Skeletal muscle tissue (tissue), 3 donors: ENCODE measurements at regions not wholly inside any gene's neighbourhood (a gene's known extent, or its start where the extent isn't known, plus 50 kb on each side); places are given as distances from the start of the nearest gene placed in this dataset.

Experiments
- H3K27ac ChIP-seq: one replicate; pipeline ENCODE4 v1.7.0; 2013; ENCODE audit warnings: mild to moderate bottlenecking, low read depth, low read length, inconsistent platforms
- H3K27me3 ChIP-seq, 3 donors: one replicate each; pipeline ENCODE4 v1.7.0; 2013; ENCODE audit warnings: low read length in 3 of 3; ENCODE audit not compliant: control insufficient read depth in 3 of 3, insufficient read depth in 3 of 3
- H3K36me3 ChIP-seq, 3 donors: one replicate each; pipeline ENCODE4 v1.7.0; 2013; ENCODE audit warnings: low read length in 3 of 3; ENCODE audit not compliant: control insufficient read depth in 3 of 3, insufficient read depth in 3 of 3
- H3K4me1 ChIP-seq, 3 donors: one replicate each; pipeline ENCODE4 v1.7.0; 2013; ENCODE audit warnings: low read length in 3 of 3, mild to moderate bottlenecking in 3 of 3; ENCODE audit not compliant: control insufficient read depth in 3 of 3, insufficient read depth in 3 of 3
- H3K4me3 ChIP-seq, 3 donors: one replicate each; pipeline ENCODE4 v1.7.0; 2013; ENCODE audit warnings: low read length in 3 of 3
- H3K9ac ChIP-seq, 3 donors: one replicate each; pipeline ENCODE4 v1.7.0; 2013; ENCODE audit warnings: low read length in 3 of 3, mild to moderate bottlenecking in 3 of 3, moderate library complexity in 2 of 3, low read depth in 1 of 3
- H3K9me3 ChIP-seq, 3 donors: one replicate each; pipeline ENCODE4 v1.7.0; 2013; ENCODE audit warnings: low read length in 3 of 3; ENCODE audit not compliant: control insufficient read depth in 3 of 3
- donor health status: Osteomylitis.

DNA sequence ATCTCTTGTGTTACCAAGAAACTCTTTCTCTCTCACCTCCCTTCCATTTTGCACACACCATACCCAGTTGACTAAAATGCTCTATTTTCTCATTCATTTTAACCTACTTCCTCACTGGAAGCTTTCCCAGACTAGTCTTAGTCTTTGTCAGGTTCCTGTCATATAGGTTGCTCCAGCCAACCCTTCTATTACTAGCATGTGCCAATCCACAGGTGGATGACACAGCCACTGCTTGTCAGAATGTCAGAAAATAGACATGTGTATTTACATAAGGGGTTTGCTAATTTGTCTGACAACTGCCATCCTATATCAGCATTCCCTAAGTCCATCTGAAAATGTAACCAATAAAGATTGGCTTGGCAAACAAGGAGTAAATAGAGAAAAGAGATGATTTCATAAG is 239.2 kb upstream of the SMIM31 start:
- no peak overlapping the region for H3K4me3 ChIP-seq
- no peaks in the 10 kb centered on the region for H3K9me3 ChIP-seq
- no peaks in the 10 kb centered on the region for H3K36me3 ChIP-seq
- H3K27ac ChIP-seq = no peak overlapping the region
- no peaks in the 10 kb centered on the region for H3K27me3 ChIP-seq
- no peak overlapping the region for H3K9ac ChIP-seq
- H3K4me1 ChIP-seq = no peaks in the 10 kb centered on the region

DNA sequence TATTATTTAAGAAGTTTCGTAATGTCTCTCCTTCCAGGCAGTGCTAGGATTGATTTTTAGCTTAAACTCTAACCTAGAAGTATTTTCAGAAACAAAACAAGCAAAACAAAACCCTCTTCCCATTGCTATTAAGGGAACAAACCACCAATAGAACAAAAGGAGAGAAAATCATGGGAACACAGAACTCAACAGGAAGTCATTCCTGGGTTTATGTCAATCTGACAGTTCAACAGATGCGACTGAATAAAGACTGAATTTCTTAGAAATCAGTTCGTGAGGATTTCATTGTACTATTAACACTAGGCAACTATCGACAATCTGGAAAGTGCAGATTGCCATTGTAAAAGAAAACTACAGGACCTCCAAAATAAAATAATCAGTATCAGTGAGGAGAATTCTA is 229.1 kb upstream of the SMIM31 start:
- Histone ChIP-seq H3K27ac (no peak overlapping the region), H3K36me3 (no peaks in the 10 kb centered on the region), H3K9me3 (no peaks in the 10 kb centered on the region), H3K4me1 (no peaks in the 10 kb centered on the region), H3K27me3 (no peaks in the 10 kb centered on the region), H3K4me3 (no peak overlapping the region), H3K9ac (no peak overlapping the region)

DNA sequence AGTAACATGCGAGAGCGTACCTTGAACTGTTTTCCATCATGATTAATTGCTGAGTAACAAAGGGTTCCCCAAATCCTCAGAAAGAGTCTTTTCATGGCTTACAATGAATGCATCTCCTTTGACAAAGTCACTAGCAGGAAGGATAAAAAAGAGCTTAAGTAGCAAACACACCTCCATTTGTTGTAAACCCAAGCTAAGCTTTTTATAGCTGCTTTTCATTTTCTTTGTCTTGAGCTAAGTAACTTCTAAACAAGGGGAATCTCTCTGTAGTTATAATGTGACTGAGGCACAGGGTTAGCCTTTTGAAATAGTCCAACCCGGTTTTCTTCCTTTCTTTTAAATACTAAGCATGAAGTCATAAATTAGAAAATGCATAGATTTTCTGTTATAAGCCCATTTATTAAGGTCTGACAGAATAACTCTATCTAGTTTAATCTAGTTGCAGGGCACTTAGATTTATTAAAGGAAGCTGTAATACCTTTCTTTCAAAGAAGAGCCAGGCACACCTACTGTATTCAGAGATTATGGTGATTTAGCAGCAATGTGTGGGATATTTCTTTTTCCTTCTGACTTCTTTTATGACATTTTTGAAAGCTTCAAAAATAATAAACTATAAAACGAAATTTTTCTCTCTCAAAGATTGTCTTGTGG is 226.9 kb upstream of the SMIM31 start:
- H3K9me3 ChIP-seq = no peaks in the 10 kb centered on the region
- no peaks in the 10 kb centered on the region for H3K36me3 ChIP-seq
- no peaks in the 10 kb centered on the region for H3K27me3 ChIP-seq
- H3K27ac ChIP-seq = no peak overlapping the region
- no peak overlapping the region for H3K4me3 ChIP-seq
- H3K4me1 ChIP-seq = no peaks in the 10 kb centered on the region
- H3K9ac ChIP-seq = no peak overlapping the region

DNA sequence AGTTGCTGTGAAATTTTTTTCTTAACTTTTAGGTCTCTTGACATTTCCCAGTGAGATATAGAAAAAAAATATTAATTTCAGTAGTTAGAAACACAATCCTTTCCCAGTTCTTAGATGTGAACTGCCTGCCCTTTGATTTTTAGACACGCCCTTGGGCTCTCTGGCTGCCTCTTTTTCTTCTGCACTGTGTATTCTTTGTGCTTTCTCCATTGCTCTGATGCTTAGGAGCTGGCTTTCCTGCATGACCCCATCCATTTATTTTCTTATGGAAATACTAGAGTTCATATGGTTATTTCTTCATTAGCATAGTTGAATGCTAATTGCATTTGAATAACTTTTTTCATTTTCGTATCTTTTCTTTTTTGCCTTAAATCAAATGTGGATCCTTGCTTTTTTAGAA is 224.9 kb upstream of the SMIM31 start:
- H3K9ac ChIP-seq = no peak overlapping the region
- no peaks in the 10 kb centered on the region for H3K4me1 ChIP-seq
- no peaks in the 10 kb centered on the region for H3K9me3 ChIP-seq
- no peaks in the 10 kb centered on the region for H3K27me3 ChIP-seq
- no peaks in the 10 kb centered on the region for H3K36me3 ChIP-seq
- no peak overlapping the region for H3K27ac ChIP-seq
- no peak overlapping the region for H3K4me3 ChIP-seq

DNA sequence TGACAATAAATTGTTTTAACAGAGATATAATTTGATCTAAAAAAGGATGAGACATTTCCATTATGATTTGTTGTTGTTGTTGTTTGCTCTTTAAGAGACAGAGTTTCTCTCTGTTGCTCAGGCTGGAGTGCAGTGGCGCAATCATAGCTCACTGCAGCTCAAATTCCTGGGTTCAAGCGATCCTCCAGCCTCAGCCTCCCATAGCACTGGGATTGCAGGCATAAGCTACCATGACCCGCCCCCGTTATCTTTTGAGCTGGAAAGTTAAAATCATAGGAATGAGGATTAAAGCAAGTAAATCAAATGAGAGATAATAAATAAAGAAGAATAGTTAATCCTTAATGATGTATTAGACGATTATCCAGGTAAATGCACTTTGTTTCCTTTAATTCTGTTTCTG is 224.4 kb upstream of the SMIM31 start:
- Histone ChIP-seq H3K36me3 (no peaks in the 10 kb centered on the region), H3K4me1 (no peaks in the 10 kb centered on the region), H3K4me3 (no peak overlapping the region), H3K27ac (no peak overlapping the region), H3K9ac (no peak overlapping the region), H3K9me3 (no peaks in the 10 kb centered on the region), H3K27me3 (no peaks in the 10 kb centered on the region)

DNA sequence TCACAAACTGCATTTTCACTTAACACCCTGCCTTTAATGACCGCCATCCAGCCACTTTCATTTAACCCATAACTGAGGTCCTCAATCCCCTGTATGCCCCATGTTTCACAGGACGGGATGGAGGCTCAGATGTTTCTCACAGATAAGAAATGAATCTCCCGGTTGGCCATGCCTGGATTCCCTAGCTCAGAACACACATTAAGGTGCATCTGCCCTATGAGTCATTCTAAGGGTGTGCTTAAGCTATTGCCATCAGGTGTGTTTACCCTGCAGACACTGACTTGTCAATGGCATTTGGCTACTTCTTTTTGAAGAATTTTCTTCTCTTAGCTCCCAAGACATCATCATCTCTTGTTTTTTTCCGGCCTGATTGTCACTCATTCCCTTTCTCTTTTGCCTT is 222.6 kb upstream of the SMIM31 start:
- Histone ChIP-seq H3K27ac (no peak overlapping the region), H3K4me1 (no peaks in the 10 kb centered on the region), H3K27me3 (no peaks in the 10 kb centered on the region), H3K9ac (no peak overlapping the region), H3K4me3 (no peak overlapping the region), H3K36me3 (no peaks in the 10 kb centered on the region), H3K9me3 (no peaks in the 10 kb centered on the region)

DNA sequence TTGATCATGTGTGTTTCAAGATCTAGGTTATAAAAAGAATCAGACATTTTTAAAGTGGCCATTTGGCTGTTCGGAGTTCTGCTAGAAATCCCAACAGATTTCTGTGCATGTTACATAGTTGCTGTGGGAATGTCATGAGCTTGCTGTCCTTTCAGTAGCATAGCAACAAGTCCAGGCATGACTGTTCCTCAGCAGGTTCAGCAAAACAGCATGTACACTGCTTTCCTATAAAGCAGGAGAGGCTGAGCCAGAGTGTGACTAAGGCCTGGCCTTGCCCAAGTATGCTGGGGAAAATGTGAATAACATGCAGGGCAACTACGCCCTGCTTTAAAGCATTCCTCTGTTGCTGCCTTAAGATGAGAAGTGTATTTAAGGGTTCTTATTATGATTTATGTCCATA is 217.1 kb upstream of the SMIM31 start:
- Histone ChIP-seq H3K27me3 (no peaks in the 10 kb centered on the region), H3K36me3 (no peaks in the 10 kb centered on the region), H3K4me3 (no peak overlapping the region), H3K9me3 (no peaks in the 10 kb centered on the region), H3K9ac (no peak overlapping the region), H3K27ac (no peak overlapping the region), H3K4me1 (no peaks in the 10 kb centered on the region)

DNA sequence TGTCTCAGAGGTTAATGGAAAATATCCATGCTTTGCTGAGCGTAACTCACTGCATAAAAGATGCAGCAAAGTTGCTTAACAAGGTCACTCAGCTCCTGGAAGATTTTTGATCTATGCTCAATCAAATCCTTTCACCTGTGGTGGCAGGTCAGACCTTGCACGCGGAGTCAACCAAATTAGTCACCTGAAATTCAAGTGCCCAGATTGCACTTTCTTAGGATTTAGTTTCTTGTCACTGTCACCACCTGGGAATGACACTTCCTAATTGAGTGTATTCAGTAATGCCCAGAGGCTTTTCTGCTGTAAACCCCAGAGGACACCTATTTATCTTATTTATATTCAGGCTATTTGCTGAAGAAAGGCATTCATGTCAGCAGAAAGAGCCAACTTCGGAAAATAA is 215.8 kb upstream of the SMIM31 start:
- H3K4me1 ChIP-seq = no peaks in the 10 kb centered on the region
- no peak overlapping the region for H3K9ac ChIP-seq
- H3K27me3 ChIP-seq = no peaks in the 10 kb centered on the region
- H3K27ac ChIP-seq = no peak overlapping the region
- H3K36me3 ChIP-seq = no peaks in the 10 kb centered on the region
- H3K9me3 ChIP-seq = no peaks in the 10 kb centered on the region
- H3K4me3 ChIP-seq = no peak overlapping the region

DNA sequence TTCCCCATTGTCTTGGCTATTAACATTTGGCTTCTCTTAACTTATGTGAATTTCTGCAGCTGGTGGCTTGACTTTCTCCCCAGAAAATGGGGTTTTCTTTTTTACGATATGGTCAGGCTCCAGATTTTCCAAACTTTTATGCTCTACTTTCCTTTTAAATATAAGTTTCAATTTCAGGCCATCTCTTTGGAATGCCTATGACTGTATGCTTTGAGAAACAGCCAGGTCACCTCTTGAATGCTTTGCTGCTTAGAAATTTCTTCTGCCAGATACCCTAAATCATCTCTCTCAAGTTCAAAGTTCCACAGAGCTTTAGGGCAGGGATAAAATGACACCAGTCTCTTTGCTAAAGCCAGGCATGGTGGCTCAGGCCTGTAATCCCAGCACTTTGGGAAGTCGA is 212.9 kb upstream of the SMIM31 start:
- no peak overlapping the region for H3K4me3 ChIP-seq
- H3K9ac ChIP-seq = no peak overlapping the region
- no peaks in the 10 kb centered on the region for H3K27me3 ChIP-seq
- no peaks in the 10 kb centered on the region for H3K4me1 ChIP-seq
- no peak overlapping the region for H3K27ac ChIP-seq
- peaks cover 0 to 3% (median 0%) of the 10 kb centered on the region in 3 donors for H3K9me3 ChIP-seq
- no peaks in the 10 kb centered on the region for H3K36me3 ChIP-seq

DNA sequence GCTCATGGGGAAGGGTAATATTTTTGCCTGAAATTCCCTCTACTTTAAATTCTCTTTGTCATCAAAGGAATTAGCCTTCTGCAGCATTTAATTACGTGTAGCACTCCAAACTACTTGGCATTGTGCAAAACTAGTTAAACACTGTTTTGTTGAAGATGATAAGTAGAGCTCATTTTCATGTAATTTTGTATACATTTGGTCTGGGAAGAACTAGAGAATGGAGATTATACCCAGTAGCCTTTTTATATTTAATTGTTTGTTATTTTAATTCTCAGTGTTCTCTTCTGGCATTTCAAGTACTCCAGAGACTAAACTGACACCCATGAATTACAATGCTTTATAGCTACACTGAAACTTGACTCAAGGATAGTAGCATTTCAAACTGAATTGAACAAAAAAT is 211.5 kb upstream of the SMIM31 start:
- Histone ChIP-seq H3K4me1 (no peaks in the 10 kb centered on the region), H3K4me3 (no peak overlapping the region), H3K27ac (no peak overlapping the region), H3K9ac (no peak overlapping the region), H3K36me3 (no peaks in the 10 kb centered on the region), H3K27me3 (no peaks in the 10 kb centered on the region), H3K9me3 (peaks cover 0 to 3% (median 0%) of the 10 kb centered on the region in 3 donors)
